DMS79 (cell line): ENCODE measurements at regions not wholly inside any gene's neighbourhood (a gene's known extent, or its start where the extent isn't known, plus 50 kb on each side); places are given as distances from the start of the nearest gene placed in this dataset.
"Not testable (repeated sequence)": the region's sequence is repeated elsewhere in the genome, so short reads cannot be mapped to it uniquely, and the experiment has no call there.

Source experiments
- DNase-seq: peaks from one replicate; lab custom pipeline; 2025; lab: John Stamatoyannopoulos, UW

- DNase-seq: not testable (repeated sequence)
Observed at GRCh38 chr14:71567499-71568133, 364.6 kb upstream of the RGS6 start.

- DNase-seq: no peak
Observed at GRCh38 chr14:71574976-71575375, 357.3 kb upstream of the RGS6 start.

GRCh38 chr14:71576472-71576871, 355.8 kb upstream of the RGS6 start:
- DNase-seq: no peak

GRCh38 chr14:71579331-71579730, 352.9 kb upstream of the RGS6 start:
- DNase-seq: no peak

- DNase-seq: no peak
Observed at GRCh38 chr14:71582705-71583104, 349.5 kb upstream of the RGS6 start.

- DNase-seq: no peak
Observed at GRCh38 chr14:71583194-71583593, 349.0 kb upstream of the RGS6 start.

GRCh38 chr14:71583705-71584104, 348.5 kb upstream of the RGS6 start:
- DNase-seq: no peak

- no peak for DNase-seq
Observed at GRCh38 chr14:71585361-71585760, 346.9 kb upstream of the RGS6 start.

GRCh38 chr14:71586131-71586897, 345.9 kb upstream of the RGS6 start:
- peak; percentile 51 for DNase-seq

GRCh38 chr14:71588028-71588427, 344.2 kb upstream of the RGS6 start:
- no peak for DNase-seq

GRCh38 chr14:71588576-71589215, 343.5 kb upstream of the RGS6 start:
- no peak for DNase-seq

GRCh38 chr14:71589609-71590008, 342.6 kb upstream of the RGS6 start:
- no peak for DNase-seq

GRCh38 chr14:71590131-71590530, 342.1 kb upstream of the RGS6 start:
- no peak for DNase-seq

GRCh38 chr14:71591231-71591630, 341.0 kb upstream of the RGS6 start:
- DNase-seq: no peak

- DNase-seq: no peak
Observed at GRCh38 chr14:71591929-71592328, 340.3 kb upstream of the RGS6 start.

- no peak for DNase-seq
Observed at GRCh38 chr14:71592361-71592760, 339.9 kb upstream of the RGS6 start.

- DNase-seq: no peak
Observed at GRCh38 chr14:71593966-71594365, 338.3 kb upstream of the RGS6 start.

GRCh38 chr14:71594821-71595220, 337.4 kb upstream of the RGS6 start:
- no peak for DNase-seq

GRCh38 chr14:71595441-71595840, 336.8 kb upstream of the RGS6 start:
- no peak for DNase-seq

- no peak for DNase-seq
Observed at GRCh38 chr14:71597287-71597920, 334.8 kb upstream of the RGS6 start.

GRCh38 chr14:71597955-71598660, 334.1 kb upstream of the RGS6 start:
- DNase-seq: no peak

GRCh38 chr14:71600309-71600708, 331.9 kb upstream of the RGS6 start:
- DNase-seq: no peak
